Thymus (tissue), 11 donors: ENCODE measurements at regions not wholly inside any gene's neighbourhood (a gene's known extent, or its start where the extent isn't known, plus 50 kb on each side); places are given as distances from the start of the nearest gene placed in this dataset.

Experiments used
- DNase-seq, 9 donors: peaks; one replicate each; pipeline ENCODE4 v3.0.0-alpha.2; 2013; ENCODE audit warnings: low spot score in 9 of 9, low read depth in 6 of 9, missing footprints in 1 of 9
- H3K27ac ChIP-seq, 2 donors: one replicate each; pipeline ENCODE4 v1.5.1; 2013; ENCODE audit warnings: control low read depth in 1 of 2, low read depth in 1 of 2, low read length in 1 of 2, mild to moderate bottlenecking in 1 of 2, moderate library complexity in 1 of 2
- H3K27me3 ChIP-seq, 2 donors: one replicate each; pipeline ENCODE4 v1.5.1; 2013; ENCODE audit warnings: low read length in 1 of 2; ENCODE audit not compliant: control insufficient read depth in 2 of 2, insufficient read depth in 1 of 2
- H3K36me3 ChIP-seq, 2 donors: one replicate each; pipeline ENCODE4 v1.5.1; 2013; ENCODE audit warnings: low read length in 1 of 2, mild to moderate bottlenecking in 1 of 2, moderate library complexity in 1 of 2; ENCODE audit not compliant: control insufficient read depth in 2 of 2, insufficient read depth in 2 of 2
- H3K4me1 ChIP-seq, 2 donors: one replicate each; pipeline ENCODE4 v1.5.1; 2013; ENCODE audit warnings: low read length in 2 of 2; ENCODE audit not compliant: control insufficient read depth in 2 of 2, insufficient read depth in 2 of 2
- H3K4me3 ChIP-seq, 2 donors: one replicate each; pipeline ENCODE4 v1.5.1; 2013; ENCODE audit warnings: low read length in 2 of 2, control low read depth in 1 of 2, mild to moderate bottlenecking in 1 of 2
- H3K9me3 ChIP-seq, 2 donors: one replicate each; pipeline ENCODE4 v1.5.1; 2013; ENCODE audit warnings: low read length in 1 of 2, mild to moderate bottlenecking in 1 of 2; ENCODE audit not compliant: control insufficient read depth in 2 of 2, insufficient read depth in 1 of 2
- WGBS: extraction: QIAGEN DNeasy Blood & Tissue Kit; methylation state at CpG from one replicate; pipeline ENCODE4 v1.1.7; 2013; 5-methylcytosine and 5-hydroxymethylcytosine counted together
- donor health status: healthy.

- Histone ChIP-seq H3K4me3 (no peak overlapping the region), H3K9me3 (no peaks in the 10 kb centered on the region), H3K27me3 (no peaks in the 10 kb centered on the region), H3K27ac (no peak overlapping the region), H3K36me3 (no peaks in the 10 kb centered on the region), H3K4me1 (no peaks in the 10 kb centered on the region)
- DNase-seq, result no peak
- 92% methylated on average over 2 of the region's 2 CpGs for WGBS
Observed at GRCh38 chr5:17805227-17805825, 171.1 kb downstream of the TAF11L14 start.

- Histone ChIP-seq H3K9me3 (no peaks in the 10 kb centered on the region), H3K4me3 (no peak overlapping the region)
Observed at GRCh38 chr5:17806818-17807468, 172.7 kb downstream of the TAF11L14 start.

GRCh38 chr5:17808566-17808965 is 174.3 kb downstream of the TAF11L14 start:
- H3K27ac ChIP-seq, result no peak overlapping the region
- H3K4me1 ChIP-seq, result no peaks in the 10 kb centered on the region
- H3K27me3 ChIP-seq, result no peaks in the 10 kb centered on the region
- no peaks in the 10 kb centered on the region for H3K36me3 ChIP-seq
- no peaks in the 10 kb centered on the region for H3K9me3 ChIP-seq
- no peak overlapping the region for H3K4me3 ChIP-seq
- DNase-seq, result no peak
- WGBS, result 69% methylated on average over 2 of the region's 2 CpGs

More at GRCh38 chr5:17806818-17807468, 172.7 kb downstream of the TAF11L14 start:
- 83% methylated on average over 5 of the region's 5 CpGs for WGBS
- no peak overlapping the region for H3K27ac ChIP-seq
- H3K36me3 ChIP-seq, result no peaks in the 10 kb centered on the region
- H3K27me3 ChIP-seq, result no peaks in the 10 kb centered on the region
- no peaks in the 10 kb centered on the region for H3K4me1 ChIP-seq
- DNase-seq, result no peak

- Histone ChIP-seq H3K9me3 (no peaks in the 10 kb centered on the region), H3K4me1 (no peaks in the 10 kb centered on the region), H3K27me3 (no peaks in the 10 kb centered on the region), H3K4me3 (no peak overlapping the region), H3K27ac (no peak overlapping the region), H3K36me3 (no peaks in the 10 kb centered on the region)
- no peak for DNase-seq
- WGBS, result 97% methylated on average over 1 of the region's 1 CpG
Observed at GRCh38 chr5:17810734-17811133, 176.5 kb downstream of the TAF11L14 start.

GRCh38 chr5:17813214-17813613 is 179.0 kb downstream of the TAF11L14 start:
- no peak for DNase-seq
- no peaks in the 10 kb centered on the region for H3K36me3 ChIP-seq
- H3K4me1 ChIP-seq, result no peaks in the 10 kb centered on the region
- no peak overlapping the region for H3K4me3 ChIP-seq
- WGBS, result 94% methylated on average over 5 of the region's 5 CpGs
- no peaks in the 10 kb centered on the region for H3K9me3 ChIP-seq
- no peaks in the 10 kb centered on the region for H3K27me3 ChIP-seq
- H3K27ac ChIP-seq, result no peak overlapping the region

- H3K36me3 ChIP-seq, result no peaks in the 10 kb centered on the region
- no peaks in the 10 kb centered on the region for H3K4me1 ChIP-seq
- 86% methylated on average over 1 of the region's 1 CpG for WGBS
- no peaks in the 10 kb centered on the region for H3K9me3 ChIP-seq
- no peak overlapping the region for H3K27ac ChIP-seq
- no peaks in the 10 kb centered on the region for H3K27me3 ChIP-seq
- DNase-seq, result no peak
- no peak overlapping the region for H3K4me3 ChIP-seq
Observed at GRCh38 chr5:17816505-17816904, 182.2 kb downstream of the TAF11L14 start.

- no peak for DNase-seq
- Histone ChIP-seq H3K36me3 (no peaks in the 10 kb centered on the region), H3K4me1 (no peaks in the 10 kb centered on the region), H3K4me3 (no peak overlapping the region), H3K27me3 (no peaks in the 10 kb centered on the region), H3K9me3 (no peaks in the 10 kb centered on the region), H3K27ac (no peak overlapping the region)
- 88% methylated on average over 2 of the region's 2 CpGs for WGBS
Observed at GRCh38 chr5:17816944-17817343, 182.7 kb downstream of the TAF11L14 start.

- DNase-seq, result no peak
- Histone ChIP-seq H3K27ac (no peak overlapping the region), H3K36me3 (no peaks in the 10 kb centered on the region), H3K4me3 (no peak overlapping the region), H3K4me1 (no peaks in the 10 kb centered on the region), H3K27me3 (no peaks in the 10 kb centered on the region), H3K9me3 (no peaks in the 10 kb centered on the region)
Observed at GRCh38 chr5:17817990-17818389, 183.7 kb downstream of the TAF11L14 start.

- Histone ChIP-seq H3K4me3 (no peak overlapping the region), H3K36me3 (no peaks in the 10 kb centered on the region), H3K27me3 (no peaks in the 10 kb centered on the region), H3K27ac (no peak overlapping the region), H3K4me1 (no peaks in the 10 kb centered on the region), H3K9me3 (no peaks in the 10 kb centered on the region)
- DNase-seq, result no peak
- 84% methylated on average over 5 of the region's 5 CpGs for WGBS
Observed at GRCh38 chr5:17819783-17820182, 185.5 kb downstream of the TAF11L14 start.
